Stomach (tissue), 8 donors: ENCODE measurements at regions not wholly inside any gene's neighbourhood (a gene's known extent, or its start where the extent isn't known, plus 50 kb on each side); places are given as distances from the start of the nearest gene placed in this dataset.
"Not testable (repeated sequence)": the region's sequence is repeated elsewhere in the genome, so short reads cannot be mapped to it uniquely, and the experiment has no call there.

ENCODE experiments used
- DNase-seq, 2 donors: peaks; one replicate each; pipeline versions ENCODE4 v3.0.0 to v3.0.0-alpha.2; 2013 to 2019
- H3K27ac ChIP-seq, 5 donors: fragments of 200-600 bp in 4 of 5; sonication (generic) in 4 of 5; one replicate each; pipeline ENCODE4 v1.5.1; 2013 to 2019; ENCODE audit warnings: mild to moderate bottlenecking in 1 of 5, moderate library complexity in 1 of 5
- H3K27me3 ChIP-seq, 3 donors: fragments of 200-600 bp; sonication (generic); one replicate each; pipeline ENCODE4 v1.5.1; 2017 to 2019; ENCODE audit warnings: mixed run types in 1 of 3
- H3K36me3 ChIP-seq, 4 donors: fragments of 200-600 bp; sonication (generic); 1 replicate in 3 of 4; 2 replicates in 1 of 4; pipeline ENCODE4 v1.5.1; 2016 to 2019
- H3K4me1 ChIP-seq, 4 donors: fragments of 200-600 bp; sonication (generic); one replicate each; pipeline ENCODE4 v1.5.1; 2016 to 2019
- H3K4me3 ChIP-seq, 4 donors: fragments of 200-600 bp; sonication (generic) in 3 of 4; one replicate each; pipeline ENCODE4 v1.5.1; 2016 to 2019; ENCODE audit warnings: mild to moderate bottlenecking in 1 of 4
- H3K9me3 ChIP-seq, 4 donors: fragments of 200-600 bp; sonication (generic); one replicate each; pipeline ENCODE4 v1.5.1; 2016 to 2019
- CTCF ChIP-seq, 7 experiments: fragments of 450-650 bp in 4 of 7; fragments of 200-600 bp in 3 of 7; sonication (generic) in 3 of 7; IDR thresholded peaks; one replicate each; pipeline ENCODE4 v1.5.1; 2016 to 2019; ENCODE audit warnings: antibody characterized with exemption in 7 of 7, control low read depth in 2 of 7, mild to moderate bottlenecking in 1 of 7
- EP300 ChIP-seq: sonication (generic); formaldehyde crosslinking; IDR thresholded peaks from one replicate; pipeline ENCODE4 v1.6.1; 2017; ENCODE audit warnings: antibody characterized with exemption
- POLR2A ChIP-seq, 4 donors: fragments of 450-650 bp; IDR thresholded peaks; one replicate each; pipeline ENCODE4 v1.6.1; 2016; ENCODE audit warnings: antibody characterized with exemption in 4 of 4, control low read depth in 2 of 4, mild to moderate bottlenecking in 1 of 4, moderate library complexity in 1 of 4
- POLR2AphosphoS5 ChIP-seq, 3 donors: sonication (generic); formaldehyde crosslinking; IDR thresholded peaks; one replicate each; pipeline ENCODE4 v1.6.1; 2016; ENCODE audit warnings: antibody characterized with exemption in 3 of 3
- WGBS, 5 donors: extraction: QIAGEN DNeasy Blood & Tissue Kit in 3 of 5; methylation state at CpG; one replicate each; pipeline versions ENCODE4 v1.1.5 to v1.1.7; 2013 to 2018; 5-methylcytosine and 5-hydroxymethylcytosine counted together
- intact Hi-C: fragments of 100-400 bp; cut with DNase I; formaldehyde crosslinking; loops from one replicate; pipeline ENCODE4 v1.15.1; 2023; ENCODE audit warnings: low total_unique reads
- donor health status: healthy with polysubstance abuse.
- donor health status: Bipolar disorder and iron deficiency.
- donor health status: healthy.

GRCh38 chr7:57775396-57776088, 325.6 kb downstream of the ZNF716 start:
- no peak overlapping the region for H3K4me3 ChIP-seq
- no peaks in the 10 kb centered on the region for H3K36me3 ChIP-seq
- TF ChIP-seq EP300 (no peak), POLR2AphosphoS5 (IDR thresholded peaks at IDR 0.05) (no peak)
- no peak overlapping the region for H3K27ac ChIP-seq
- H3K9me3 ChIP-seq, result peaks cover 0 to 82% (median 50%) of the 10 kb centered on the region in 4 donors
- no peaks in the 10 kb centered on the region for H3K27me3 ChIP-seq
- no peak for DNase-seq
- no peaks in the 10 kb centered on the region for H3K4me1 ChIP-seq
- intact Hi-C loops, result no loop called here
- WGBS, 5 donors, result 83 to 90% (median 87%) methylated on average over 17 of the region's 17 CpGs

DNA sequence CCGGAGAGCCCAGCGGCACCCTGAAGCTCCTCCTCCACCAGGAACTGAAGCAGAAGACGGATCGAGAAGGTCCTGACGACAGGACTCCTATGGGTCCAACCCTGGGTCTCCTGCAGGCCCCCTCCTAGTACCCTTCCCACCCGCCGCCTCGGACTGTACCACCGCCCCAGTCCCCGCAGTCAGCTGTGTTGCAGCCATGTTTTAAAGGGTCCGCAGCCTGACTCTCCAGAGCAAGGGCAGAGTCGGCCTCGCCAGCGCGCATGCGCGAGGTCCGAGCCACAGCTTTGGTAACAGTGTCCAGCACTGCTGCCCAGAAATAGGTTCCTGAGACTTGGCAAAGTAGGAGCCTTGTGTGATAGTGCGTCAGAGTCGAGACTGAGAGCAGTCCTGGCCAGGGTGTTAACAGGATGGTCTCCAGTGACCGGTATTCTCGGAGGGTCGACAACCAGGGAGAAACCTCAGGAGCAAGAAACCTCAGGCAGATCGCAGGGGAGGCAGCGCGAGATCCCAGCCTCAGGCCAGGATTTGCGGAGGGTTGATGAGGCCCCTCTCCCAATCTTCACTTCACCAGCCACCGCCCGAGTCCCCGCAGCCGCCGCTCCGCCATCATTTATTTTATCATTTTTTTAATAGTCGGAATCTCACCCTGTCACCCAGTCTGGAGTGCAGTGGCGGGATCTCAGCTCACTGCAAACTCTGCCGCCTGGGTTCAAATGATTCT, 326.3 kb downstream of the ZNF716 start:
- H3K4me1 ChIP-seq, H3K36me3 ChIP-seq, H3K27me3 ChIP-seq, DNase-seq, H3K27ac ChIP-seq, H3K4me3 ChIP-seq, intact Hi-C loops: not testable (repeated sequence)
- H3K9me3 ChIP-seq, result peaks cover 0 to 83% (median 50%) of the 10 kb centered on the region in 4 donors
- 88 to 94% (median 92%) methylated on average over 36 of the region's 36 CpGs for WGBS, 5 donors

DNA sequence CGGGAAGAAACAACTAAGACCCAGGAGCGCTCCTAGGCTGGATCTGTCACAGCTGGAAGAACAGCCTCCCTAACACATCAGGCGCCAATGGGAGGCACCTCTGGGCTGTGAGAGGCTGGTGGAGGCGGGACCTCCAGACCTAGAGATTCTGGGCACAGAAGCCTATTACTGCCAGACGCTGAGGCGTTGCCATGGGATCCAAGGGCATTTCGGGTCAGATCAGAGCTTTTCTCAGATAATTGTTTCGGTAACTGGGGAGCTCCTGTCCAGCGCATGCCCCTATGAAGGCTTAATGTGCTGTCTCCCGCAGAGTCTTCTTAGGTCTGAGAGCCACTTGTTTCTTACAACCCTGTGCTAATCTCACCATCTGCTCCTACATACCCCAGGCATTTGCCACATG, 339.2 kb downstream of the ZNF716 start:
- no peak for TF ChIP-seq POLR2A (IDR thresholded peaks at IDR 0.05)
- TF ChIP-seq EP300, result no peak
- TF ChIP-seq CTCF (IDR thresholded peaks at IDR 0.05), result no peak
- TF ChIP-seq POLR2AphosphoS5 (IDR thresholded peaks at IDR 0.05), result no peak
- no peaks in the 10 kb centered on the region for H3K36me3 ChIP-seq
- H3K27me3 ChIP-seq, result no peaks in the 10 kb centered on the region
- intact Hi-C loops, result no loop called here
- H3K9me3 ChIP-seq, result peaks cover 0 to 19% (median 9%) of the 10 kb centered on the region in 4 donors
- H3K4me1 ChIP-seq, result no peaks in the 10 kb centered on the region
- H3K4me3 ChIP-seq, result no peak overlapping the region
- no peak for DNase-seq
- H3K27ac ChIP-seq, result no peak overlapping the region
- 81 to 86% (median 86%) methylated on average over 10 of the region's 10 CpGs for WGBS, 5 donors

DNA sequence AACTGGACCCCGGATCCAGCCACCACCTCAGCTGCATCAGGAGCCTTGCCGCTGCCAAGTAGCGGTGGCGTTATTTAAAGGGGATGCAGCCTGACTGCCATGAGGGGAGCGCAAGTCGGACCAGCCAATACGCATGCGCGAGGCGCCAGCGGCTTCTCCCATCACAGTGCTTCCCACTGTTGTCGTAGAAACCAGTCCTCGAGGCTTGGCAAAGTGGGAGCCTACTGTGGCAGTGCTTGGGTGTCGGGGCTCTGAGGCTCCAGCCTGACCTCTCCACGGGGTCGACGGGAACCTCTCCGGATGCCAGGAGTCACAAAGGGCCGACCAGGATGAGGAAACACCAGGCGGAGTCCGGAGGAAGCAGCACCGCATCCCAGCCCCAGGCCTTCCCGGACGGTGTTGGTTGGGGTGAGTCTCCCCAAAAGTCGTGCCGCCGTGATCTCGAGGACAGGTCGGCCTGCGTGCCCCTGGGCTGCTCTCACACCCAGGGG, 369.6 kb downstream of the ZNF716 start:
- Histone ChIP-seq H3K4me1 (no peaks in the 10 kb centered on the region), H3K9me3 (peaks cover 0 to 64% (median 49%) of the 10 kb centered on the region in 4 donors), H3K27ac (no peak overlapping the region), H3K36me3 (no peaks in the 10 kb centered on the region), H3K4me3 (no peak overlapping the region), H3K27me3 (no peaks in the 10 kb centered on the region)
- WGBS, 5 donors, result 91 to 93% (median 92%) methylated on average over 18 to 30 of the region's 30 CpGs
- intact Hi-C loops, result no loop called here
- TF ChIP-seq POLR2AphosphoS5 (IDR thresholded peaks at IDR 0.05), result no peak
- no peak for TF ChIP-seq POLR2A (IDR thresholded peaks at IDR 0.05)
- TF ChIP-seq CTCF (IDR thresholded peaks at IDR 0.05), result no peak
- TF ChIP-seq EP300, result no peak
- no peak for DNase-seq

DNA sequence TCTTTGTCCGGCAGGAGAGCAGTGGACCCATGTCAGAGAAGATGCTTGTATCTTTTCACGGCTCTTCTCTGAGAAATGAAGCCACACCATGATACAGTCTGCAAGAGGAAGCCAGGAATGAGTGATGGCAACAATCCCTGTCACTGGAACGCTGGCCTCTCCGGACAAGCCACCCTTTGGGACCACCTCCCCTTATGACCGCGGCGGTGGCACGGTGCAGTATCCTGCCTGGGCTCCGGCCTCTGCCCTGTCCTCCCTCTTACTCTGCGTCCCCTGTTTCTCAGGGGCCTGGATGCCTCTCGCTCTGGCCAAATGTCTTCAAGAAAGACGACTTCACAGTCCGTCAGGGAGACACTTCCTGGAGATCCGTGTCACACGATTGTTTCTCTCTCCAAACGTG, 370.5 kb downstream of the ZNF716 start:
- intact Hi-C loops, result no loop called here
- Histone ChIP-seq H3K36me3 (no peaks in the 10 kb centered on the region), H3K4me1 (no peaks in the 10 kb centered on the region), H3K27ac (no peak overlapping the region), H3K9me3 (peaks cover 0 to 63% (median 47%) of the 10 kb centered on the region in 4 donors), H3K4me3 (no peak overlapping the region), H3K27me3 (no peaks in the 10 kb centered on the region)
- no peak for TF ChIP-seq CTCF (IDR thresholded peaks at IDR 0.05)
- TF ChIP-seq POLR2AphosphoS5 (IDR thresholded peaks at IDR 0.05), result no peak
- TF ChIP-seq EP300, result no peak
- no peak for TF ChIP-seq POLR2A (IDR thresholded peaks at IDR 0.05)
- WGBS, 5 donors, result 76 to 88% (median 86%) methylated on average over 16 of the region's 16 CpGs
- no peak for DNase-seq
